H1 (cell line): ENCODE measurements at regions not wholly inside any gene's neighbourhood (a gene's known extent, or its start where the extent isn't known, plus 50 kb on each side); places are given as distances from the start of the nearest gene placed in this dataset.

Experiments
- CTCF ChIA-PET: fragments of 300-600 bp; sonication (Branson Sonifier 250); formaldehyde crosslinking; loops from one replicate; lab custom pipeline; 2021; ENCODE audit not compliant: partially characterized antibody; lab: Charles Lee
- POLR2A ChIA-PET: fragments of 300-600 bp; sonication (Branson Sonifier 250); formaldehyde crosslinking; loops from one replicate; lab custom pipeline; 2021; ENCODE audit warnings: inconsistent platforms; ENCODE audit not compliant: partially characterized antibody; lab: Charles Lee
- DNase-seq, 2 experiments: peaks; one replicate each; pipeline versions ENCODE4 v3.0.0 to v3.0.0-alpha.2; 2010 to 2022; ENCODE audit warnings: low spot score in 2 of 2, low read depth in 1 of 2, mixed read lengths in 1 of 2
- FAIRE-seq: peaks from 2 replicates; lab custom pipeline; 2011; peaks lifted over from hg19 to GRCh38; lab: Jason Lieb, UNC
- H2AFZ ChIP-seq: 2 replicates; pipeline ENCODE4 v1.8.1; 2012; ENCODE audit warnings: low read length, inconsistent platforms
- H2AK5ac ChIP-seq: 2 replicates; pipeline ENCODE4 v1.6.1; 2013; ENCODE audit warnings: low read depth, low read length
- H2BK120ac ChIP-seq: replicated peaks from 2 replicates; pipeline ENCODE3; 2013; ENCODE audit warnings: low read depth, low read length, inconsistent platforms
- H2BK12ac ChIP-seq: 2 replicates; pipeline ENCODE4 v1.6.1; 2013; ENCODE audit warnings: low read depth, low read length
- H2BK15ac ChIP-seq: 2 replicates; pipeline ENCODE4 v1.6.1; 2013; ENCODE audit warnings: low read length
- H2BK20ac ChIP-seq: 2 replicates; pipeline ENCODE4 v1.6.1; 2013; ENCODE audit warnings: low read length
- H2BK5ac ChIP-seq: 2 replicates; pipeline ENCODE4 v1.6.1; 2013; ENCODE audit warnings: low read depth, low read length
- H3K14ac ChIP-seq: 2 replicates; pipeline ENCODE4 v1.6.1; 2013; ENCODE audit warnings: inconsistent platforms; ENCODE audit not compliant: insufficient read length
- H3K18ac ChIP-seq: 2 replicates; pipeline ENCODE4 v1.6.1; 2013; ENCODE audit warnings: low read length; ENCODE audit errors: extremely low read depth
- H3K23ac ChIP-seq: 2 replicates; pipeline ENCODE4 v1.6.1; 2013; ENCODE audit warnings: inconsistent platforms; ENCODE audit not compliant: insufficient read length
- H3K23me2 ChIP-seq: 2 replicates; pipeline ENCODE4 v1.6.1; 2013; ENCODE audit warnings: low read depth, low read length
- H3K27ac ChIP-seq: 2 replicates; pipeline ENCODE4 v1.6.1; 2011; ENCODE audit warnings: low read depth, low read length, inconsistent platforms
- H3K27me3 ChIP-seq, 4 experiments: replicated peaks in 1 of 4; 1 replicate in 1 of 4; 2 replicates in 3 of 4; pipeline versions ENCODE4 v1.6.1 to v1.8.1; 2011 to 2013; ENCODE audit warnings: low read length in 3 of 4, mild to moderate bottlenecking in 3 of 4, inconsistent platforms in 2 of 4, mixed read lengths in 2 of 4, moderate library complexity in 1 of 4; ENCODE audit not compliant: control insufficient read depth in 3 of 4, insufficient read depth in 3 of 4; ENCODE audit errors: extremely low read depth in 1 of 4
- H3K36me3 ChIP-seq, 4 experiments: 2 replicates each; pipeline versions ENCODE4 v1.6.1 to v1.8.1; 2011 to 2013; ENCODE audit warnings: mild to moderate bottlenecking in 4 of 4, low read length in 3 of 4, moderate library complexity in 2 of 4, control low read depth in 1 of 4, inconsistent platforms in 1 of 4; ENCODE audit not compliant: insufficient read depth in 4 of 4, control insufficient read depth in 2 of 4
- H3K4ac ChIP-seq: replicated peaks from 2 replicates; pipeline ENCODE3; 2013; ENCODE audit warnings: low read length, low read depth, mixed read lengths, inconsistent platforms; ENCODE audit not compliant: insufficient read length
- H3K4me1 ChIP-seq, 4 experiments: replicated peaks in 1 of 4; 1 replicate in 1 of 4; 2 replicates in 3 of 4; pipeline versions ENCODE4 v1.6.1 to v1.8.1; 2011 to 2013; ENCODE audit warnings: low read length in 3 of 4, inconsistent platforms in 2 of 4, mixed read lengths in 1 of 4; ENCODE audit not compliant: insufficient read depth in 4 of 4, control insufficient read depth in 3 of 4
- H3K4me2 ChIP-seq, 2 experiments: 2 replicates each; pipeline versions ENCODE4 v1.6.1 to v1.8.1; 2011 to 2013; ENCODE audit warnings: low read depth in 2 of 2, low read length in 2 of 2, control low read depth in 1 of 2, inconsistent platforms in 1 of 2, mild to moderate bottlenecking in 1 of 2; ENCODE audit not compliant: insufficient read depth in 1 of 2
- H3K4me3 ChIP-seq, 4 experiments: fragments of 200-600, 300-600 bp in 1 of 4; sonication (generic), shearing (Covaris generic), sonication (Bioruptor Twin) in 1 of 4; 2 replicates each; pipeline versions ENCODE4 v1.5.1 to v1.8.1; 2011 to 2016; ENCODE audit warnings: low read length in 4 of 4, low read depth in 3 of 4, control low read depth in 2 of 4, inconsistent platforms in 2 of 4, mild to moderate bottlenecking in 2 of 4, mixed read lengths in 1 of 4, moderate library complexity in 1 of 4; ENCODE audit not compliant: insufficient read depth in 2 of 4; ENCODE audit errors: extremely low read depth in 1 of 4
- H3K56ac ChIP-seq: replicated peaks from 2 replicates; pipeline ENCODE3; 2013; ENCODE audit warnings: low read depth, mild to moderate bottlenecking, mixed read lengths, low read length, inconsistent platforms; ENCODE audit not compliant: insufficient read length
- H3K79me1 ChIP-seq: 2 replicates; pipeline ENCODE4 v1.6.1; 2013; ENCODE audit warnings: low read depth, low read length, control low read depth
- H3K79me2 ChIP-seq, 2 experiments: 2 replicates each; pipeline versions ENCODE4 v1.6.1 to v1.8.1; 2012 to 2013; ENCODE audit warnings: low read length in 2 of 2, mild to moderate bottlenecking in 2 of 2, inconsistent platforms in 1 of 2; ENCODE audit not compliant: insufficient read depth in 2 of 2, control insufficient read depth in 1 of 2
- H3K9ac ChIP-seq, 4 experiments: replicated peaks in 1 of 4; 1 replicate in 1 of 4; 2 replicates in 3 of 4; pipeline versions ENCODE4 v1.6.1 to v1.8.1; 2011 to 2013; ENCODE audit warnings: low read depth in 3 of 4, low read length in 3 of 4, control low read depth in 2 of 4, mild to moderate bottlenecking in 2 of 4, moderate library complexity in 2 of 4, inconsistent platforms in 1 of 4; ENCODE audit errors: extremely low read depth in 1 of 4
- H3K9me3 ChIP-seq, 2 experiments: 2 replicates each; pipeline versions ENCODE4 v1.6.1 to v1.8.1; 2012 to 2013; ENCODE audit warnings: mild to moderate bottlenecking in 2 of 2, moderate library complexity in 2 of 2, control low read depth in 1 of 2, inconsistent platforms in 1 of 2, low read depth in 1 of 2, low read length in 1 of 2, mixed read lengths in 1 of 2; ENCODE audit not compliant: insufficient read depth in 2 of 2
- H4K20me1 ChIP-seq, 2 experiments: replicated peaks in 1 of 2; 2 replicates each; pipeline versions ENCODE3 to v1.8.1; 2011 to 2013; ENCODE audit warnings: inconsistent platforms in 2 of 2, low read length in 2 of 2, mild to moderate bottlenecking in 1 of 2; ENCODE audit not compliant: insufficient read depth in 2 of 2, control insufficient read depth in 1 of 2
- H4K5ac ChIP-seq: 2 replicates; pipeline ENCODE4 v1.6.1; 2013; ENCODE audit warnings: low read length, low read depth, mixed read lengths, inconsistent platforms; ENCODE audit not compliant: insufficient read length
- H4K8ac ChIP-seq: 2 replicates; pipeline ENCODE4 v1.8.0; 2013; ENCODE audit warnings: mild to moderate bottlenecking, moderate library complexity, low read length, inconsistent platforms; ENCODE audit not compliant: insufficient read depth; ENCODE audit errors: extremely low read depth
- H4K91ac ChIP-seq: replicated peaks from 2 replicates; pipeline ENCODE3; 2013; ENCODE audit warnings: low read length, mixed read lengths, inconsistent platforms; ENCODE audit not compliant: insufficient read length
- FOSL1 ChIP-seq: IDR thresholded peaks from 2 replicates; pipeline ENCODE4 v1.6.1; 2011; ENCODE audit warnings: mild to moderate bottlenecking, low read depth, low read length, moderate library complexity; ENCODE audit not compliant: insufficient read depth
- GABPA ChIP-seq: IDR thresholded peaks from 2 replicates; pipeline ENCODE4 v1.6.1; 2011; ENCODE audit warnings: mild to moderate bottlenecking, low read length, moderate library complexity, borderline replicate concordance; ENCODE audit not compliant: insufficient read depth
- HDAC2 ChIP-seq, 2 experiments: fragments of 300-600 bp in 1 of 2; sonication (generic) in 1 of 2; IDR thresholded peaks; 2 replicates each; pipeline ENCODE4 v1.6.1; 2011 to 2012; ENCODE audit warnings: low read depth in 2 of 2, low read length in 2 of 2, mild to moderate bottlenecking in 2 of 2, moderate library complexity in 2 of 2, borderline replicate concordance in 1 of 2, inconsistent platforms in 1 of 2
- KDM4A ChIP-seq: IDR thresholded peaks from one replicate; pipeline ENCODE4 v1.7.1; 2012; ENCODE audit warnings: low read depth, mild to moderate bottlenecking, moderate library complexity, low read length, inconsistent platforms; ENCODE audit not compliant: severe bottlenecking
- KDM5A ChIP-seq: fragments of 200-600 bp; IDR thresholded peaks from 2 replicates; pipeline ENCODE4 v1.7.1; 2012; ENCODE audit warnings: mild to moderate bottlenecking, low read length, inconsistent platforms, mixed read lengths
- NANOG ChIP-seq: IDR thresholded peaks from 2 replicates; pipeline ENCODE4 v1.6.1; 2011; ENCODE audit warnings: low read length, low read depth, mild to moderate bottlenecking, inconsistent platforms; ENCODE audit not compliant: insufficient read depth, poor library complexity, severe bottlenecking
- POLR2AphosphoS5 ChIP-seq: IDR thresholded peaks from 2 replicates; pipeline ENCODE4 v1.6.1; 2011; ENCODE audit warnings: low read depth, low read length
- POU5F1 ChIP-seq: IDR thresholded peaks from 2 replicates; pipeline ENCODE4 v1.6.1; 2011; ENCODE audit warnings: low read depth, mild to moderate bottlenecking, low read length, moderate library complexity
- RBBP5 ChIP-seq: IDR thresholded peaks from 2 replicates; pipeline ENCODE4 v1.7.1; 2012; ENCODE audit warnings: low read depth, mild to moderate bottlenecking, inconsistent platforms, low read length, moderate library complexity, borderline replicate concordance
- SP1 ChIP-seq: IDR thresholded peaks from 2 replicates; pipeline ENCODE4 v1.6.1; 2011; ENCODE audit warnings: low read depth, low read length
- TBP ChIP-seq: IDR thresholded peaks from 2 replicates; pipeline ENCODE4 v1.6.1; 2011; ENCODE audit warnings: low read depth, low read length, improper control_type of control experiment
- WGBS, 2 experiments: shearing (Covaris generic) in 1 of 2; methylation state at CpG; one replicate each; pipeline versions ENCODE4 v1.1.6 to v1.1.7; 2013 to 2015; ENCODE audit warnings: low lambda C conversion rate in 2 of 2, mixed read lengths in 2 of 2, inconsistent platforms in 1 of 2, low coverage in 1 of 2, missing lambda C conversion rate in 1 of 2; ENCODE audit not compliant: insufficient replicate concordance in 2 of 2, insufficient coverage in 1 of 2, insufficient read length in 1 of 2; ENCODE audit errors: extremely low coverage in 1 of 2, missing lambda C conversion rate in 1 of 2; 5-methylcytosine and 5-hydroxymethylcytosine counted together
- TF ChIP-seq, protein P1 (sequence below): IDR thresholded peaks from 2 replicates; pipeline ENCODE4 v1.6.1; 2011; ENCODE audit warnings: low read depth, mild to moderate bottlenecking, low read length; ENCODE audit not compliant: insufficient read depth

DNA sequence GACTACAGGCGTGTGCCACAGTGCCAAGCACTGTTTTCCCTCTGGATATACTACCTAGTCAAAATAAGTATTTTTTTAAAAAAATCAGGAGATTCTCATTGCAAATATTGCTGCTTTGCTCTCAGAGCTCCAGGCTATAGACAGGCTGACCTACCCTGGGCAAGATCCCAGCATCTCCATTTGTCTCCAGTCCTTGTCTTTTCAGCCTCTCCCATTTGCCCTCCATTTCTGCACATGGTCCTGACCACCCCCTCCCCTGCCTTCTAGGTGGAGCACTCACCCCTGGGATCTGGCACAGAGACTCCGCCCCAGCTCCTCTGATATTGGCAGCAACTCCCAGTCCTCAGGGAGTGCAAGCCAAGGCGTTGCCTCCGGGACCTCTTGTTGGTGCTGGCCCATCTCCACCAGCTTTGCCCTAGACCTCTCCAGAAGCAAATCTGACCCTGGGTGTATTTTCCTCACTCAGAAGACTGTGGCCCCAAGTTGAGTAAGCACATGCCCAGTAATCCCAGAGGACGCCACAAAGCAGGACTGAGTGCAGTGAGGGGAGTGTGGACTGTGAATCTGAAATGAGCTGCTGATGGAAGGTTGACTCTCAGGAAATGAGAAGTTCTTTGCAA is 120.6 kb downstream of the MTPAP start:
- H3K4me3 ChIP-seq, result no peak overlapping the region
- 90% methylated on average over 5 of the region's 5 CpGs; no CpG with 5 or more reads in 1 of the 2 experiments for WGBS, 2 experiments
- H2AK5ac ChIP-seq, result no peak overlapping the region
- H2BK5ac ChIP-seq, result no peak overlapping the region
- H2BK120ac ChIP-seq, result no peak overlapping the region
- H4K20me1 ChIP-seq, result no peaks in the 10 kb centered on the region
- H3K23ac ChIP-seq, result no peak overlapping the region
- no peak overlapping the region for H3K18ac ChIP-seq
- no peaks in the 10 kb centered on the region for H3K4me1 ChIP-seq
- no peaks in the 10 kb centered on the region for H3K9me3 ChIP-seq
- H3K36me3 ChIP-seq, result no peaks in the 10 kb centered on the region
- no peak overlapping the region for H3K4me2 ChIP-seq
- H3K27ac ChIP-seq, result no peak overlapping the region
- no peaks in the 10 kb centered on the region for H3K27me3 ChIP-seq
- ChIA-PET CTCF (no interaction called here), POLR2A (no interaction called here)
- no peaks in the 10 kb centered on the region for H3K79me1 ChIP-seq
- H3K56ac ChIP-seq, result no peak overlapping the region
- no peak overlapping the region for H4K8ac ChIP-seq
- no peak overlapping the region for H2AFZ ChIP-seq
- TF ChIP-seq KDM4A (no peak), FOSL1 (no peak), KDM5A (no peak), POLR2AphosphoS5 (no peak), RBBP5 (no peak), SP1 (no peak), HDAC2 (IDR thresholded peaks at IDR 0.05; ENCODE audit: borderline replicate concordance in 1 of 2, low read depth in 2 of 2, low read length in 2 of 2) (no peak), TBP (no peak), NANOG (no peak), POU5F1 (no peak), GABPA (no peak)
- TF ChIP-seq, protein P1, sequence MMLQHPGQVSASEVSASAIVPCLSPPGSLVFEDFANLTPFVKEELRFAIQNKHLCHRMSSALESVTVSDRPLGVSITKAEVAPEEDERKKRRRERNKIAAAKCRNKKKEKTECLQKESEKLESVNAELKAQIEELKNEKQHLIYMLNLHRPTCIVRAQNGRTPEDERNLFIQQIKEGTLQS, result no peak
- H3K4ac ChIP-seq, result no peak overlapping the region
- FAIRE-seq, result no peak
- no peak overlapping the region for H3K14ac ChIP-seq
- no peak overlapping the region for H3K9ac ChIP-seq
- no peak overlapping the region for H4K91ac ChIP-seq
- no peak overlapping the region for H4K5ac ChIP-seq
- H3K79me2 ChIP-seq, result no peaks in the 10 kb centered on the region
- H2BK15ac ChIP-seq, result no peak overlapping the region
- DNase-seq, result no peak
- H2BK20ac ChIP-seq, result no peak overlapping the region
- H3K23me2 ChIP-seq, result no peaks in the 10 kb centered on the region
- H2BK12ac ChIP-seq, result no peak overlapping the region
